ENCODE measurements at regions not wholly inside any gene's neighbourhood (a gene's known extent, or its start where the extent isn't known, plus 50 kb on each side); places are given as distances from the start of the nearest gene placed in this dataset.

DNA sequence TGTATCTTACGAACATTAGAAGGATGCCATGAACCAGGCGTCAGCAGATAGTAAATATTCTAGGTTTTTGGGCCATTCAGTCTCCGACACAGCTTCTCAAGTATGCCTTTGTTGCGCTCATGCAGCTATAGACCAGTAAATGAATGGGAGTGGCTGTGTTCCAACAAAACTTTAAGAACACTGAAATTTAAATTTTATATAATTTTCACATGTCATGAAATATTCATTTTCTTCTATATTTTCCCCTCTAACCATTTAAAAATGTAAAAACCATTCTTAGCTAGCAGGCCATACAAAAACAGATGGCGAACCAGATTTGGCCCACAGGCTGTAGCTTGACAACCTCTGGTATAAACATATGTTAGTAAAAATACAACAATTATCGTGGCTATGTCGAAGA is 151.8 kb upstream of the KIT start:
- H3K36me3 ChIP-seq (ENCODE audit: control insufficient read depth in 2 of 2, extremely low read depth in 1 of 2, insufficient read depth in 2 of 2, low read length in 2 of 2), result no peaks in the 10 kb centered on the region

DNA sequence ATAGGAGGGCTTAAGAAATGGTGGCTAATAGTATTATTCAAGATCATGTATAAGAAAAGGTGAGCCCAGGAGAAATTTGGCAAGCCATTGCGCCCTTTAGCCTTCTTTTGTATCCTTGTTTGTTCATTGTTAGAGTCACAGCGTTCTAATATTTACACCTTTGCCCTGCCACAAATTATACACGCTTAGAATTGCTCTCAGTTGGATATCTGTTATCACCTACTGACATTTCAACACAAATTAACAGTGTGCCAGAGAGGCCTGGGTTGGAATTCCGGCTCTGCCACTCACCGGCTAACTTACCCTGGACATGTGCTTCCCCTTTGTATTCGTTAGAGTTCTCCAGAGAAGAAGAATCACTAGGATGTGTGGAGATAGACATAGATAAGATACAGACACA is 148.7 kb upstream of the KIT start:
- H3K4me1 ChIP-seq (ENCODE audit: control insufficient read depth, extremely low read depth, insufficient read depth, low read length), result no peaks in the 10 kb centered on the region
- H2AFZ ChIP-seq (ENCODE audit: low read depth, low read length), result no peak overlapping the region
- FAIRE-seq, result no peak
- intact Hi-C loops (cut with micrococcal nuclease), result no loop called here
- H3K9me1 ChIP-seq (replicated peaks; ENCODE audit: control insufficient read depth, extremely low read depth, insufficient read depth, low read length), result no peaks in the 10 kb centered on the region
- no TSS peak for BruUV-seq (replicated peaks)
- H3K4me3 ChIP-seq (replicated peaks in 1 of 3; ENCODE audit: insufficient read depth in 1 of 3, low read depth in 1 of 3, low read length in 3 of 3), result no peak overlapping the region
- no peak overlapping the region for H3K4me2 ChIP-seq (ENCODE audit: insufficient read depth, low read length)
- no peaks in the 10 kb centered on the region for H3K27me3 ChIP-seq (ENCODE audit: control insufficient read depth in 2 of 2, insufficient read depth in 2 of 2, low read length in 2 of 2)
- ChIA-PET CTCF (no interaction called here), POLR2A (no interaction called here)
- H3K79me2 ChIP-seq (ENCODE audit: control insufficient read depth, insufficient read depth, low read length), result no peaks in the 10 kb centered on the region
- no peaks in the 10 kb centered on the region for H4K20me1 ChIP-seq (replicated peaks; ENCODE audit: control insufficient read depth, extremely low read depth, insufficient read depth, low read length)
- H3K36me3 ChIP-seq (ENCODE audit: control insufficient read depth in 2 of 2, extremely low read depth in 1 of 2, insufficient read depth in 2 of 2, low read length in 2 of 2), result no peaks in the 10 kb centered on the region
- H3K9me3 ChIP-seq (replicated peaks; ENCODE audit: control insufficient read depth, insufficient read depth, low read length), result no peaks in the 10 kb centered on the region
- TF ChIP-seq JUN (IDR thresholded peaks at IDR 0.05; ENCODE audit: borderline replicate concordance, insufficient read depth, insufficient read length, low read depth) (no peak), FOS (IDR thresholded peaks at IDR 0.05; ENCODE audit: borderline replicate concordance, insufficient read depth, low read length) (no peak), GATA2 (IDR thresholded peaks at IDR 0.05; ENCODE audit: insufficient read depth, insufficient read length, low read depth, low read length) (no peak), MYC (IDR thresholded peaks at IDR 0.05; ENCODE audit: low read depth, low read length) (no peak), POLR2A (IDR thresholded peaks at IDR 0.05; ENCODE audit: low read depth, low read length) (no peak), POLR2AphosphoS5 (IDR thresholded peaks at IDR 0.05; ENCODE audit: insufficient read depth, low read depth, low read length) (no peak), EZH2 (IDR thresholded peaks at IDR 0.05; ENCODE audit: borderline replicate concordance, low read depth, low read length, severe bottlenecking) (no peak)
- TF ChIP-seq, protein P1, sequence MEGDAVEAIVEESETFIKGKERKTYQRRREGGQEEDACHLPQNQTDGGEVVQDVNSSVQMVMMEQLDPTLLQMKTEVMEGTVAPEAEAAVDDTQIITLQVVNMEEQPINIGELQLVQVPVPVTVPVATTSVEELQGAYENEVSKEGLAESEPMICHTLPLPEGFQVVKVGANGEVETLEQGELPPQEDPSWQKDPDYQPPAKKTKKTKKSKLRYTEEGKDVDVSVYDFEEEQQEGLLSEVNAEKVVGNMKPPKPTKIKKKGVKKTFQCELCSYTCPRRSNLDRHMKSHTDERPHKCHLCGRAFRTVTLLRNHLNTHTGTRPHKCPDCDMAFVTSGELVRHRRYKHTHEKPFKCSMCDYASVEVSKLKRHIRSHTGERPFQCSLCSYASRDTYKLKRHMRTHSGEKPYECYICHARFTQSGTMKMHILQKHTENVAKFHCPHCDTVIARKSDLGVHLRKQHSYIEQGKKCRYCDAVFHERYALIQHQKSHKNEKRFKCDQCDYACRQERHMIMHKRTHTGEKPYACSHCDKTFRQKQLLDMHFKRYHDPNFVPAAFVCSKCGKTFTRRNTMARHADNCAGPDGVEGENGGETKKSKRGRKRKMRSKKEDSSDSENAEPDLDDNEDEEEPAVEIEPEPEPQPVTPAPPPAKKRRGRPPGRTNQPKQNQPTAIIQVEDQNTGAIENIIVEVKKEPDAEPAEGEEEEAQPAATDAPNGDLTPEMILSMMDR (IDR thresholded peaks at IDR 0.05; ENCODE audit: extremely low read depth in 1 of 2, insufficient read depth in 1 of 2, low read depth in 1 of 2, low read length in 2 of 2), result no peak
- TF ChIP-seq, protein P2, sequence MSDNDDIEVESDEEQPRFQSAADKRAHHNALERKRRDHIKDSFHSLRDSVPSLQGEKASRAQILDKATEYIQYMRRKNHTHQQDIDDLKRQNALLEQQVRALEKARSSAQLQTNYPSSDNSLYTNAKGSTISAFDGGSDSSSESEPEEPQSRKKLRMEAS (IDR thresholded peaks at IDR 0.05; ENCODE audit: insufficient read depth, insufficient read length), result no peak
- H3K27ac ChIP-seq (ENCODE audit: insufficient read depth, low read depth, low read length), result no peak overlapping the region
- dilution Hi-C loops (cut with MboI; ENCODE audit: extremely low pct_ligation_motif_present, low sequenced_read_pairs), result no loop called here
- H3K9ac ChIP-seq (replicated peaks; ENCODE audit: extremely low read depth, insufficient read depth, low read length), result no peak overlapping the region
- no peak for DNase-seq (ENCODE audit: low read depth, low spot score)

More for the DNA sequence above, 151.8 kb upstream of the KIT start:
- FAIRE-seq, result no peak
- Histone ChIP-seq H3K4me1 (ENCODE audit: control insufficient read depth, extremely low read depth, insufficient read depth, low read length) (no peaks in the 10 kb centered on the region), H3K79me2 (ENCODE audit: control insufficient read depth, insufficient read depth, low read length) (no peaks in the 10 kb centered on the region), H3K27me3 (ENCODE audit: control insufficient read depth in 2 of 2, insufficient read depth in 2 of 2, low read length in 2 of 2) (no peaks in the 10 kb centered on the region), H3K4me3 (replicated peaks in 1 of 3; ENCODE audit: insufficient read depth in 1 of 3, low read depth in 1 of 3, low read length in 3 of 3) (no peak overlapping the region), H4K20me1 (replicated peaks; ENCODE audit: control insufficient read depth, extremely low read depth, insufficient read depth, low read length) (no peaks in the 10 kb centered on the region), H3K4me2 (ENCODE audit: insufficient read depth, low read length) (no peak overlapping the region), H2AFZ (ENCODE audit: low read depth, low read length) (no peak overlapping the region), H3K27ac (ENCODE audit: insufficient read depth, low read depth, low read length) (no peak overlapping the region), H3K9ac (replicated peaks; ENCODE audit: extremely low read depth, insufficient read depth, low read length) (no peak overlapping the region), H3K9me3 (replicated peaks; ENCODE audit: control insufficient read depth, insufficient read depth, low read length) (no peaks in the 10 kb centered on the region), H3K9me1 (replicated peaks; ENCODE audit: control insufficient read depth, extremely low read depth, insufficient read depth, low read length) (no peaks in the 10 kb centered on the region)
- BruUV-seq (replicated peaks), result no TSS peak
- no peak for TF ChIP-seq FOS (IDR thresholded peaks at IDR 0.05; ENCODE audit: borderline replicate concordance, insufficient read depth, low read length)
- no peak for TF ChIP-seq JUN (IDR thresholded peaks at IDR 0.05; ENCODE audit: borderline replicate concordance, insufficient read depth, insufficient read length, low read depth)
- TF ChIP-seq MYC (IDR thresholded peaks at IDR 0.05; ENCODE audit: low read depth, low read length), result no peak
- no peak for TF ChIP-seq EZH2 (IDR thresholded peaks at IDR 0.05; ENCODE audit: borderline replicate concordance, low read depth, low read length, severe bottlenecking)
- TF ChIP-seq, protein P2 (IDR thresholded peaks at IDR 0.05; ENCODE audit: insufficient read depth, insufficient read length), result no peak
- TF ChIP-seq, protein P1 (IDR thresholded peaks at IDR 0.05; ENCODE audit: extremely low read depth in 1 of 2, insufficient read depth in 1 of 2, low read depth in 1 of 2, low read length in 2 of 2), result no peak
- DNase-seq (ENCODE audit: low read depth, low spot score), result no peak
- ChIA-PET CTCF (no interaction called here), POLR2A (no interaction called here)
- dilution Hi-C loops (cut with MboI; ENCODE audit: extremely low pct_ligation_motif_present, low sequenced_read_pairs) (no loop called here), intact Hi-C loops (cut with micrococcal nuclease) (no loop called here)
